ENCODE measurements at regions not wholly inside any gene's neighbourhood (a gene's known extent, or its start where the extent isn't known, plus 50 kb on each side); places are given as distances from the start of the nearest gene placed in this dataset.
"Not testable (repeated sequence)": the region's sequence is repeated elsewhere in the genome, so short reads cannot be mapped to it uniquely, and the experiment has no call there.

GRCh38 chr10:44576702-44577191, 191.8 kb upstream of the CXCL12 start:
- Mint-ChIP-seq H3K27ac (peak overlapping the region in 1 of 3 donors; percentile 95), H3K27me3 (no peaks in the 10 kb centered on the region), H3K36me3 (no peaks in the 10 kb centered on the region), H3K4me3 (peak overlapping the region in 1 of 4 donors; percentile 60), H3K4me1 (no peaks in the 10 kb centered on the region), H3K9me3 (peaks cover 0 to 6% (median 0%) of the 10 kb centered on the region in 7 donors)
- no peaks in the 10 kb centered on the region for H3K27me3 ChIP-seq (ENCODE audit: control insufficient read depth, insufficient read depth, low read length)
- H3K27ac ChIP-seq (ENCODE audit: insufficient read depth, low read length, poor library complexity, severe bottlenecking): no peak overlapping the region
- no peaks in the 10 kb centered on the region for H3K9me3 ChIP-seq (ENCODE audit: control insufficient read depth in 2 of 2, low read length in 2 of 2)
- no peaks in the 10 kb centered on the region for H3K36me3 ChIP-seq (ENCODE audit: control insufficient read depth, insufficient read depth, low read length)
- DNase-seq (no peak), ATAC-seq (ENCODE audit: low read depth in 2 of 2) (peak; percentile 50 to 54)
- no peaks in the 10 kb centered on the region for H3K4me1 ChIP-seq (ENCODE audit: control insufficient read depth, insufficient read depth, low read length, poor library complexity, severe bottlenecking)
- H3K4me3 ChIP-seq (ENCODE audit: low read depth, low read length): no peak overlapping the region

- H3K4me1 Mint-ChIP-seq: no peaks in the 10 kb centered on the region
- no peaks in the 10 kb centered on the region for H3K9me3 ChIP-seq (ENCODE audit: control insufficient read depth in 2 of 2, low read length in 2 of 2)
- H3K36me3 ChIP-seq (ENCODE audit: control insufficient read depth, insufficient read depth, low read length): no peaks in the 10 kb centered on the region
- ATAC-seq (ENCODE audit: low read depth in 2 of 2): no peak
- no peaks in the 10 kb centered on the region for H3K27me3 ChIP-seq (ENCODE audit: control insufficient read depth, insufficient read depth, low read length)
- H3K4me1 ChIP-seq (ENCODE audit: control insufficient read depth, insufficient read depth, low read length, poor library complexity, severe bottlenecking): no peaks in the 10 kb centered on the region
- no peaks in the 10 kb centered on the region for H3K36me3 Mint-ChIP-seq
- no peak for DNase-seq
- H3K4me3 ChIP-seq (ENCODE audit: low read depth, low read length): no peak overlapping the region
- peak overlapping the region in 1 of 3 donors; percentile 95 for H3K27ac Mint-ChIP-seq
- no peak overlapping the region for H3K27ac ChIP-seq (ENCODE audit: insufficient read depth, low read length, poor library complexity, severe bottlenecking)
- H3K27me3 Mint-ChIP-seq: no peaks in the 10 kb centered on the region
- H3K9me3 Mint-ChIP-seq: peaks cover 0 to 6% (median 0%) of the 10 kb centered on the region in 7 donors
- peak overlapping the region in 1 of 4 donors; percentile 60 for H3K4me3 Mint-ChIP-seq
These were observed 192.6 kb upstream of the CXCL12 start for GRCh38 chr10:44577533-44577932.

- no peak for DNase-seq
- H3K36me3 Mint-ChIP-seq: no peaks in the 10 kb centered on the region
- H3K4me3 ChIP-seq (ENCODE audit: low read depth, low read length): no peak overlapping the region
- no peaks in the 10 kb centered on the region for H3K27me3 Mint-ChIP-seq
- ATAC-seq (ENCODE audit: low read depth in 2 of 2): no peak
- no peaks in the 10 kb centered on the region for H3K4me1 ChIP-seq (ENCODE audit: control insufficient read depth, insufficient read depth, low read length, poor library complexity, severe bottlenecking)
- H3K36me3 ChIP-seq (ENCODE audit: control insufficient read depth, insufficient read depth, low read length): no peaks in the 10 kb centered on the region
- H3K27me3 ChIP-seq (ENCODE audit: control insufficient read depth, insufficient read depth, low read length): no peaks in the 10 kb centered on the region
- peaks cover 0 to 6% (median 0%) of the 10 kb centered on the region in 7 donors for H3K9me3 Mint-ChIP-seq
- H3K27ac ChIP-seq (ENCODE audit: insufficient read depth, low read length, poor library complexity, severe bottlenecking): no peak overlapping the region
- H3K4me1 Mint-ChIP-seq: no peaks in the 10 kb centered on the region
- no peaks in the 10 kb centered on the region for H3K9me3 ChIP-seq (ENCODE audit: control insufficient read depth in 2 of 2, low read length in 2 of 2)
- H3K4me3 Mint-ChIP-seq: no peak overlapping the region
- no peak overlapping the region for H3K27ac Mint-ChIP-seq
These were observed 193.4 kb upstream of the CXCL12 start for GRCh38 chr10:44578271-44578670.

- H3K27ac Mint-ChIP-seq; H3K4me3 Mint-ChIP-seq; H3K36me3 Mint-ChIP-seq; H3K36me3 ChIP-seq (ENCODE audit: control insufficient read depth, insufficient read depth, low read length); H3K4me1 ChIP-seq (ENCODE audit: control insufficient read depth, insufficient read depth, low read length, poor library complexity, severe bottlenecking); H3K27me3 Mint-ChIP-seq; H3K9me3 Mint-ChIP-seq; H3K27ac ChIP-seq (ENCODE audit: insufficient read depth, low read length, poor library complexity, severe bottlenecking); H3K4me1 Mint-ChIP-seq; H3K27me3 ChIP-seq (ENCODE audit: control insufficient read depth, insufficient read depth, low read length); H3K9me3 ChIP-seq (ENCODE audit: control insufficient read depth in 2 of 2, low read length in 2 of 2); DNase-seq; ATAC-seq (ENCODE audit: low read depth in 2 of 2); H3K4me3 ChIP-seq (ENCODE audit: low read depth, low read length): not testable (repeated sequence)
These were observed 194.1 kb upstream of the CXCL12 start for GRCh38 chr10:44578963-44579362.

GRCh38 chr10:44581996-44582395, 197.1 kb upstream of the CXCL12 start:
- H3K4me1 ChIP-seq (ENCODE audit: control insufficient read depth, insufficient read depth, low read length, poor library complexity, severe bottlenecking): no peaks in the 10 kb centered on the region
- no peak overlapping the region for H3K27ac ChIP-seq (ENCODE audit: insufficient read depth, low read length, poor library complexity, severe bottlenecking)
- H3K27ac Mint-ChIP-seq: no peak overlapping the region
- H3K36me3 ChIP-seq (ENCODE audit: control insufficient read depth, insufficient read depth, low read length): no peaks in the 10 kb centered on the region
- ATAC-seq (ENCODE audit: low read depth in 2 of 2): no peak
- H3K27me3 ChIP-seq (ENCODE audit: control insufficient read depth, insufficient read depth, low read length): no peaks in the 10 kb centered on the region
- no peak overlapping the region for H3K4me3 ChIP-seq (ENCODE audit: low read depth, low read length)
- no peaks in the 10 kb centered on the region for H3K4me1 Mint-ChIP-seq
- no peak overlapping the region for H3K4me3 Mint-ChIP-seq
- H3K9me3 Mint-ChIP-seq: peaks cover 0 to 7% (median 0%) of the 10 kb centered on the region in 7 donors
- DNase-seq: no peak
- H3K36me3 Mint-ChIP-seq: no peaks in the 10 kb centered on the region
- H3K9me3 ChIP-seq (ENCODE audit: control insufficient read depth in 2 of 2, low read length in 2 of 2): no peaks in the 10 kb centered on the region
- no peaks in the 10 kb centered on the region for H3K27me3 Mint-ChIP-seq

- DNase-seq (no peak), ATAC-seq (ENCODE audit: low read depth in 2 of 2) (no peak)
- no peaks in the 10 kb centered on the region for H3K4me1 ChIP-seq (ENCODE audit: control insufficient read depth, insufficient read depth, low read length, poor library complexity, severe bottlenecking)
- no peaks in the 10 kb centered on the region for H3K27me3 ChIP-seq (ENCODE audit: control insufficient read depth, insufficient read depth, low read length)
- no peak overlapping the region for H3K4me3 Mint-ChIP-seq
- H3K4me1 Mint-ChIP-seq: no peaks in the 10 kb centered on the region
- H3K27ac ChIP-seq (ENCODE audit: insufficient read depth, low read length, poor library complexity, severe bottlenecking): no peak overlapping the region
- peaks cover 4% of the 10 kb centered on the region for H3K27me3 Mint-ChIP-seq
- H3K27ac Mint-ChIP-seq: no peak overlapping the region
- no peaks in the 10 kb centered on the region for H3K9me3 ChIP-seq (ENCODE audit: control insufficient read depth in 2 of 2, low read length in 2 of 2)
- H3K36me3 Mint-ChIP-seq: no peaks in the 10 kb centered on the region
- no peak overlapping the region for H3K4me3 ChIP-seq (ENCODE audit: low read depth, low read length)
- no peaks in the 10 kb centered on the region for H3K36me3 ChIP-seq (ENCODE audit: control insufficient read depth, insufficient read depth, low read length)
- peaks cover 0 to 3% (median 0%) of the 10 kb centered on the region in 7 donors for H3K9me3 Mint-ChIP-seq
These were observed 202.8 kb upstream of the CXCL12 start for GRCh38 chr10:44587488-44588318.

- H3K27me3 Mint-ChIP-seq: peaks cover 4% of the 10 kb centered on the region
- no peaks in the 10 kb centered on the region for H3K4me1 Mint-ChIP-seq
- Histone ChIP-seq H3K27ac (ENCODE audit: insufficient read depth, low read length, poor library complexity, severe bottlenecking) (no peak overlapping the region), H3K36me3 (ENCODE audit: control insufficient read depth, insufficient read depth, low read length) (no peaks in the 10 kb centered on the region), H3K27me3 (ENCODE audit: control insufficient read depth, insufficient read depth, low read length) (no peaks in the 10 kb centered on the region), H3K4me3 (ENCODE audit: low read depth, low read length) (no peak overlapping the region), H3K4me1 (ENCODE audit: control insufficient read depth, insufficient read depth, low read length, poor library complexity, severe bottlenecking) (no peaks in the 10 kb centered on the region), H3K9me3 (ENCODE audit: control insufficient read depth in 2 of 2, low read length in 2 of 2) (no peaks in the 10 kb centered on the region)
- H3K9me3 Mint-ChIP-seq: peaks cover 0 to 3% (median 0%) of the 10 kb centered on the region in 7 donors
- H3K4me3 Mint-ChIP-seq: no peak overlapping the region
- no peaks in the 10 kb centered on the region for H3K36me3 Mint-ChIP-seq
- no peak overlapping the region for H3K27ac Mint-ChIP-seq
- DNase-seq (no peak), ATAC-seq (ENCODE audit: low read depth in 2 of 2) (no peak)
These were observed 204.5 kb upstream of the CXCL12 start for GRCh38 chr10:44589181-44589943.

All from CD4-positive, CD25-positive, alpha-beta regulatory T cell (primary cell).